Cerebellar cortex (tissue), 1 donor: ENCODE measurements at regions not wholly inside any gene's neighbourhood (a gene's known extent, or its start where the extent isn't known, plus 50 kb on each side); places are given as distances from the start of the nearest gene placed in this dataset.

Experiments used
- DNase-seq: peaks from one replicate; pipeline ENCODE4 v3.0.0-alpha.2; 2015; ENCODE audit warnings: low spot score

- no peak for DNase-seq
These were observed 266.3 kb downstream of the PSAT1 start for GRCh38 chr9:78563269-78563668.

GRCh38 chr9:78565481-78565880 is 268.6 kb downstream of the PSAT1 start:
- DNase-seq = no peak

- DNase-seq = no peak
These were observed 269.6 kb downstream of the PSAT1 start for GRCh38 chr9:78566521-78566920.

- no peak for DNase-seq
These were observed 270.2 kb downstream of the PSAT1 start for GRCh38 chr9:78566948-78567675.

- DNase-seq = no peak
These were observed 270.8 kb downstream of the PSAT1 start for GRCh38 chr9:78567693-78568092.

- DNase-seq = no peak
These were observed 271.8 kb downstream of the PSAT1 start for GRCh38 chr9:78568774-78569173.

GRCh38 chr9:78572266-78572665 is 275.3 kb downstream of the PSAT1 start:
- no peak for DNase-seq

GRCh38 chr9:78573205-78573604 is 276.3 kb downstream of the PSAT1 start:
- DNase-seq = no peak

- DNase-seq = no peak
These were observed 276.7 kb downstream of the PSAT1 start for GRCh38 chr9:78573669-78574068.

- peak; percentile 64 for DNase-seq
These were observed 277.6 kb downstream of the PSAT1 start for GRCh38 chr9:78574354-78575045.

- DNase-seq = peak; percentile 39
These were observed 278.2 kb downstream of the PSAT1 start for GRCh38 chr9:78575081-78575480.

- DNase-seq = peak; percentile 71
These were observed 278.8 kb downstream of the PSAT1 start for GRCh38 chr9:78575771-78576170.

GRCh38 chr9:78577156-78577906 is 280.4 kb downstream of the PSAT1 start:
- DNase-seq = peak; percentile 64

- DNase-seq = no peak
These were observed 281.1 kb downstream of the PSAT1 start for GRCh38 chr9:78578072-78578471.

- DNase-seq = no peak
These were observed 285.9 kb downstream of the PSAT1 start for GRCh38 chr9:78582821-78583220.

GRCh38 chr9:78584589-78584988 is 287.7 kb downstream of the PSAT1 start:
- DNase-seq = no peak

- DNase-seq = no peak
These were observed 289.0 kb downstream of the PSAT1 start for GRCh38 chr9:78585909-78586308.

GRCh38 chr9:78590068-78590467 is 293.1 kb downstream of the PSAT1 start:
- no peak for DNase-seq

- DNase-seq = no peak
These were observed 295.9 kb downstream of the PSAT1 start for GRCh38 chr9:78592811-78593210.

GRCh38 chr9:78595200-78595945 is 298.4 kb downstream of the PSAT1 start:
- DNase-seq = no peak

- no peak for DNase-seq
These were observed 299.4 kb downstream of the PSAT1 start for GRCh38 chr9:78596346-78596745.

- DNase-seq = no peak
These were observed 301.2 kb downstream of the PSAT1 start for GRCh38 chr9:78598120-78598519.
